IMR-90 (cell line): ENCODE measurements at regions not wholly inside any gene's neighbourhood (a gene's known extent, or its start where the extent isn't known, plus 50 kb on each side); places are given as distances from the start of the nearest gene placed in this dataset.

Source experiments
- BHLHE40 ChIP-seq: fragments of 150-350 bp; IDR thresholded peaks from 2 replicates; pipeline ENCODE4 v1.6.1; 2016; ENCODE audit warnings: mild to moderate bottlenecking, low read depth, low read length
- CHD1 ChIP-seq: IDR thresholded peaks from 2 replicates; pipeline ENCODE4 v1.6.1; 2012; ENCODE audit warnings: low read depth, low read length, improper control_type of control experiment
- FOS ChIP-seq: fragments of 150-350 bp; IDR thresholded peaks from 2 replicates; pipeline ENCODE4 v1.6.1; 2016; ENCODE audit warnings: low read depth, low read length
- MAZ ChIP-seq: IDR thresholded peaks from 2 replicates; pipeline ENCODE4 v1.6.1; 2012; ENCODE audit warnings: low read depth, mild to moderate bottlenecking, low read length, improper control_type of control experiment, moderate library complexity, borderline replicate concordance
- MXI1 ChIP-seq: IDR thresholded peaks from 2 replicates; pipeline ENCODE4 v1.6.1; 2012; ENCODE audit warnings: low read depth, mild to moderate bottlenecking, low read length, moderate library complexity, borderline replicate concordance
- POLR2A ChIP-seq: IDR thresholded peaks from 2 replicates; pipeline ENCODE4 v1.6.1; 2012; ENCODE audit warnings: mild to moderate bottlenecking, low read depth, low read length
- SMC3 ChIP-seq: fragments of 150-350 bp; IDR thresholded peaks from 2 replicates; pipeline ENCODE4 v1.6.1; 2016; ENCODE audit warnings: low read depth, mild to moderate bottlenecking, antibody characterized with exemption, low read length, moderate library complexity
- TF ChIP-seq, protein P1 (sequence below): conservative IDR thresholded peaks from 2 replicates; pipeline ENCODE4 v1.5.1; 2012; ENCODE audit warnings: mild to moderate bottlenecking, low read depth, low read length, improper control_type of control experiment

DNA sequence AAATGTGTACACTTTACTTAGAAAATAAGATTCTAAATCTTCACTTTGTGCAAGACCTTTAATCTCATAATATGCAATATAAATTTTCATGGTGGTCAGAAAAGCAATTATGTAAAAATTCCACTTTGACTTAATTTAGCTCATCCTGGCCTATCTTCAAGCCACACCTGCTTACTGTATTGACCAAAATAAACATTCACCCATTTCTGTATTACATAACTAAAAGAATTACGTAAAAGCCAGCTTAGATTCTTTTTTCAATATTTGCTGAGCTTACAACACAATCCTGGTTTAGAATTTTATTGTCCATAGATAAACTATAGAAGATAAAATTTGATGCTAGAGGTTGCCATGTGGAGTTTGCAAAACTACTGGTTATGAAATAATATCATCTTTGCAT is 172.9 kb upstream of the GRM3 start:
- TF ChIP-seq POLR2A (no peak), CHD1 (no peak), MAZ (no peak), FOS (no peak), MXI1 (no peak), SMC3 (no peak), BHLHE40 (no peak)
- TF ChIP-seq, protein P1, sequence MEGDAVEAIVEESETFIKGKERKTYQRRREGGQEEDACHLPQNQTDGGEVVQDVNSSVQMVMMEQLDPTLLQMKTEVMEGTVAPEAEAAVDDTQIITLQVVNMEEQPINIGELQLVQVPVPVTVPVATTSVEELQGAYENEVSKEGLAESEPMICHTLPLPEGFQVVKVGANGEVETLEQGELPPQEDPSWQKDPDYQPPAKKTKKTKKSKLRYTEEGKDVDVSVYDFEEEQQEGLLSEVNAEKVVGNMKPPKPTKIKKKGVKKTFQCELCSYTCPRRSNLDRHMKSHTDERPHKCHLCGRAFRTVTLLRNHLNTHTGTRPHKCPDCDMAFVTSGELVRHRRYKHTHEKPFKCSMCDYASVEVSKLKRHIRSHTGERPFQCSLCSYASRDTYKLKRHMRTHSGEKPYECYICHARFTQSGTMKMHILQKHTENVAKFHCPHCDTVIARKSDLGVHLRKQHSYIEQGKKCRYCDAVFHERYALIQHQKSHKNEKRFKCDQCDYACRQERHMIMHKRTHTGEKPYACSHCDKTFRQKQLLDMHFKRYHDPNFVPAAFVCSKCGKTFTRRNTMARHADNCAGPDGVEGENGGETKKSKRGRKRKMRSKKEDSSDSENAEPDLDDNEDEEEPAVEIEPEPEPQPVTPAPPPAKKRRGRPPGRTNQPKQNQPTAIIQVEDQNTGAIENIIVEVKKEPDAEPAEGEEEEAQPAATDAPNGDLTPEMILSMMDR = no peak
